Peyer's patch (tissue), 4 donors: ENCODE measurements at regions not wholly inside any gene's neighbourhood (a gene's known extent, or its start where the extent isn't known, plus 50 kb on each side); places are given as distances from the start of the nearest gene placed in this dataset.

Experiments
- DNase-seq, 3 donors: peaks; one replicate each; pipeline ENCODE4 v3.0.0-alpha.2; 2017 to 2019
- H3K27ac ChIP-seq, 4 donors: fragments of 200-600 bp; sonication (generic); one replicate each; pipeline ENCODE4 v1.5.1; 2016 to 2019
- H3K27me3 ChIP-seq, 2 donors: fragments of 200-600 bp; sonication (generic); one replicate each; pipeline ENCODE4 v1.5.1; 2019
- H3K36me3 ChIP-seq, 3 donors: fragments of 200-600 bp; sonication (generic); one replicate each; pipeline ENCODE4 v1.5.1; 2016 to 2019
- H3K4me1 ChIP-seq, 4 donors: fragments of 200-600 bp; sonication (generic); one replicate each; pipeline ENCODE4 v1.5.1; 2016 to 2019
- H3K4me3 ChIP-seq, 4 donors: fragments of 200-600 bp; sonication (generic); 1 replicate in 3 of 4; 2 replicates in 1 of 4; pipeline ENCODE4 v1.5.1; 2016 to 2019; ENCODE audit warnings: mild to moderate bottlenecking in 1 of 4
- H3K9me3 ChIP-seq, 4 donors: fragments of 200-600 bp; sonication (generic); one replicate each; pipeline ENCODE4 v1.5.1; 2016 to 2019; ENCODE audit warnings: mild to moderate bottlenecking in 1 of 4
- CTCF ChIP-seq, 6 experiments: fragments of 450-650 bp in 4 of 6; fragments of 200-600 bp in 2 of 6; sonication (generic) in 1 of 6; IDR thresholded peaks; one replicate each; pipeline ENCODE4 v1.5.1; 2017 to 2019; ENCODE audit warnings: antibody characterized with exemption in 6 of 6, mild to moderate bottlenecking in 3 of 6, moderate library complexity in 1 of 6
- POLR2A ChIP-seq, 2 donors: fragments of 450-650 bp; IDR thresholded peaks; one replicate each; pipeline ENCODE4 v1.5.1; 2017; ENCODE audit warnings: antibody characterized with exemption in 2 of 2, mild to moderate bottlenecking in 2 of 2, moderate library complexity in 2 of 2

GRCh38 chr6:105816847-105817246 is 269.3 kb upstream of the PRDM1 start:
- TF ChIP-seq POLR2A (IDR thresholded peaks at IDR 0.05) (no peak), CTCF (IDR thresholded peaks at IDR 0.05) (no peak)
- Histone ChIP-seq H3K9me3 (no peaks in the 10 kb centered on the region), H3K27ac (no peak overlapping the region), H3K36me3 (no peaks in the 10 kb centered on the region), H3K4me3 (no peak overlapping the region), H3K27me3 (no peaks in the 10 kb centered on the region), H3K4me1 (no peaks in the 10 kb centered on the region)
- no peak for DNase-seq

DNA sequence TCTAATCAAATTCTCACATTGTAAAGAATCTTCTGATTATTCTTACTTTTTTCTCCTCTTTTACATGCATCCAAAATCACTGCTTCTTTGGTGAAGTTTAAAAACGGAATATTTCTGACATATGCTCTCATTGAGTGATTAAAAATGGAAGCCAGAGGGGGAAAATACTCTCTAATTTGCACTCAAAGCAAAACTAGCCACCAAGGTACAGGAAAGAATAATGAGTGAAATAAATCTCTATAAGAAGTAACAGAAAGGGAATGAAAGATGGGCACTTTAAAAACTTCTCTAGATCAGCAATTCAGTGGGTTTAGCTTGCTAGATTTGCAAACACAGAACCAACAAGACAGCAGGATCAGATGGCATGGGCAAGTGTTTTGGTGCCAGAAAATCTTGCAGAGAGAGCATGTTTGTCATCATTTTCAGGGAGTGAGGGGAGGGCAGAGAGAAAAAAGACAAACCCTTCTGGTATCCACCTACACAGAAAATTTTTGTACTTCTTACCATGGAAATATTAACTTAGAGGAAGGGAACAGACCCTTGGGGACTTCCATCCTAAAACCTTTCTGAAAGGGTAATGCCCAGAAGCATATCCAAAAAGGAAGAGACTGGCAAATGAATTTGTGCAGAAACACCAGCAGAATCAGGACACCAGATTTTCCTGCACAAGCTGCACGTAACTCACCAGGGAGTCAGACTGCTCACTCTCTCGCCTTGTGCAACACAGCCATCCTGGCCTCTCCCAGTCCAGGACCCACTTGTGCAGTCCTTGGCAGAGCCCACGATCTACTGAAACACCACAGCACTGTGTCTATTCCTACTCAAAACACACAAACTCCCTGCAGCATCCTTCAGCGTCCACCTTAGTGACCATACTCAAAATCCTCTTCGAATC is 270.2 kb upstream of the PRDM1 start:
- TF ChIP-seq CTCF (IDR thresholded peaks at IDR 0.05) (no peak), POLR2A (IDR thresholded peaks at IDR 0.05) (no peak)
- DNase-seq = no peak
- Histone ChIP-seq H3K36me3 (no peaks in the 10 kb centered on the region), H3K27ac (no peak overlapping the region), H3K27me3 (no peaks in the 10 kb centered on the region), H3K9me3 (no peaks in the 10 kb centered on the region), H3K4me3 (no peak overlapping the region), H3K4me1 (no peaks in the 10 kb centered on the region)

GRCh38 chr6:105814745-105815536 is 271.2 kb upstream of the PRDM1 start:
- Histone ChIP-seq H3K9me3 (no peaks in the 10 kb centered on the region), H3K4me1 (peaks cover 0 to 2% (median 0%) of the 10 kb centered on the region in 4 donors), H3K27ac (no peak overlapping the region), H3K4me3 (no peak overlapping the region), H3K27me3 (no peaks in the 10 kb centered on the region), H3K36me3 (no peaks in the 10 kb centered on the region)
- DNase-seq = no peak
- TF ChIP-seq POLR2A (IDR thresholded peaks at IDR 0.05) (no peak), CTCF (IDR thresholded peaks at IDR 0.05) (no peak)

GRCh38 chr6:105810922-105811482 is 275.1 kb upstream of the PRDM1 start:
- no peak for DNase-seq
- Histone ChIP-seq H3K36me3 (no peaks in the 10 kb centered on the region), H3K27ac (no peak overlapping the region), H3K4me1 (peaks cover 0 to 6% (median 0%) of the 10 kb centered on the region in 4 donors), H3K9me3 (no peaks in the 10 kb centered on the region), H3K4me3 (no peak overlapping the region), H3K27me3 (no peaks in the 10 kb centered on the region)
- TF ChIP-seq POLR2A (IDR thresholded peaks at IDR 0.05) = no peak
- no peak for TF ChIP-seq CTCF (IDR thresholded peaks at IDR 0.05)

DNA sequence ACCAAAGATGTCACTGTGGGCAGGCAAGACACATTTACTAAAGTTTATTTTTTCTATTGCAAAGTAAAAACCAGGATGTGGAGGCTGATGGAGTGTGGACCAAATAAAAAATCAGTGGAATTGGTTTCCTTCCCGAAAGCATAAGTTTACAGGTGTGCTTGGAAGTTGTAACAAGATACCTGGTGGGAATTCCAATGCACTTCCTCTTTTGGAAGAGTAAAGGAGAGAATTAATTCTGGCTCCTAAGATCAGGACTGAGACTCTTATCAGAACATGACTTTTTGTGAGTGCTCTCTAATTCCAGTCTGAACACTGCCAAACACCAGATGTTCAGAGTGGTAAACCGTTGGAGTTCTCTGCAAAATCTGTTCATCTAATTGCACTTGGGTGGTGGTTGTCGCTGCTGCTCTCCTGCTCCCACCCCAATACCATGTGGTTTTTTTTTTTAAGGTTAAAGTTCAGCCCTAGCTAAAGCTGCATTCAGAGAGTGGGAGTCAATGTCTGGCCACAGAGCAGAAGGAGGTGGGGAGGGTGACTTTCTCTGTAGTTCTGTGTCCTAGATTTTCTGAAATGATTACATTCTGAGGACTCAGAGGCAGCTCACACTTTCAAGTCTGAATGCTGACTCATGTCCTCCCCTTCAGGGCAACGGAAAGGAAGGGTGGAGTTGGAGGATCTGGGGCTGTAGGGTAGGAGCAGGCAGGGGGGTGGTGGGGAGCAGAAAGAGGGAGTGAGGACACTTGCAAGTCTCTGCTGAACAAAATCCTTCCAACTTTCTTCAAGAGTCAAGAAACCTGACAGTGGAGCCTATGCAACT is 275.8 kb upstream of the PRDM1 start:
- no peak overlapping the region for H3K4me3 ChIP-seq
- DNase-seq = no peak
- peak overlapping the region in 2 of 4 donors; percentile 14 to 27 for H3K27ac ChIP-seq
- H3K27me3 ChIP-seq = no peaks in the 10 kb centered on the region
- no peaks in the 10 kb centered on the region for H3K9me3 ChIP-seq
- TF ChIP-seq CTCF (IDR thresholded peaks at IDR 0.05) = no peak
- TF ChIP-seq POLR2A (IDR thresholded peaks at IDR 0.05) = no peak
- peaks cover 0 to 6% (median 0%) of the 10 kb centered on the region in 4 donors for H3K4me1 ChIP-seq
- no peaks in the 10 kb centered on the region for H3K36me3 ChIP-seq
